Vagina (tissue), 2 donors: ENCODE measurements at regions not wholly inside any gene's neighbourhood (a gene's known extent, or its start where the extent isn't known, plus 50 kb on each side); places are given as distances from the start of the nearest gene placed in this dataset.

Source experiments
- CTCF ChIP-seq, 3 experiments: fragments of 450-650 bp in 2 of 3; fragments of 200-600 bp in 1 of 3; sonication (generic) in 1 of 3; IDR thresholded peaks; one replicate each; pipeline ENCODE4 v1.5.1; 2017 to 2019; ENCODE audit warnings: antibody characterized with exemption in 3 of 3, mild to moderate bottlenecking in 2 of 3, moderate library complexity in 2 of 3
- POLR2A ChIP-seq, 2 donors: fragments of 450-650 bp; IDR thresholded peaks; one replicate each; pipeline ENCODE4 v1.6.1; 2017; ENCODE audit warnings: antibody characterized with exemption in 2 of 2, mild to moderate bottlenecking in 2 of 2, moderate library complexity in 2 of 2

- TF ChIP-seq CTCF (IDR thresholded peaks at IDR 0.05): no peak
- no peak for TF ChIP-seq POLR2A (IDR thresholded peaks at IDR 0.05)
These were observed 142.5 kb downstream of the KLF13 start for GRCh38 chr15:31468911-31469785.
